NCI-H1048 (cell line): ENCODE measurements at regions not wholly inside any gene's neighbourhood (a gene's known extent, or its start where the extent isn't known, plus 50 kb on each side); places are given as distances from the start of the nearest gene placed in this dataset.

ENCODE experiments used
- DNase-seq: peaks from one replicate; lab custom pipeline; 2025; lab: John Stamatoyannopoulos, UW

GRCh38 chr5:8322484-8322883, 453.5 kb downstream of the MTRR start:
- no peak for DNase-seq

- DNase-seq: no peak
Measured at GRCh38 chr5:8327016-8327415, 458.1 kb downstream of the MTRR start.

- no peak for DNase-seq
Measured at GRCh38 chr5:8329773-8330172, 460.8 kb downstream of the MTRR start.

- no peak for DNase-seq
Measured at GRCh38 chr5:8332666-8333445, 463.9 kb downstream of the MTRR start.

- no peak for DNase-seq
Measured at GRCh38 chr5:8333485-8333884, 464.5 kb downstream of the MTRR start.

- DNase-seq: no peak
Measured at GRCh38 chr5:8333977-8334376, 465.0 kb downstream of the MTRR start.

- no peak for DNase-seq
Measured at GRCh38 chr5:8340261-8340660, 471.3 kb downstream of the MTRR start.

- no peak for DNase-seq
Measured at GRCh38 chr5:8340739-8341344, 471.9 kb downstream of the MTRR start.

GRCh38 chr5:8341406-8341805, 472.5 kb downstream of the MTRR start:
- DNase-seq: no peak

GRCh38 chr5:8347984-8348383, 479.0 kb downstream of the MTRR start:
- DNase-seq: no peak

- DNase-seq: no peak
Measured at GRCh38 chr5:8349855-8350254, 480.9 kb downstream of the MTRR start.

- no peak for DNase-seq
Measured at GRCh38 chr5:8350644-8351339, 481.8 kb downstream of the MTRR start.

- DNase-seq: no peak
Measured at GRCh38 chr5:8355981-8356380, 487.0 kb downstream of the MTRR start.

- DNase-seq: no peak
Measured at GRCh38 chr5:8360012-8360411, 491.1 kb downstream of the MTRR start.

GRCh38 chr5:8362495-8362894, 493.5 kb downstream of the MTRR start:
- DNase-seq: no peak

GRCh38 chr5:8363138-8363537, 494.2 kb downstream of the MTRR start:
- DNase-seq: no peak

GRCh38 chr5:8366266-8366665, 497.3 kb downstream of the MTRR start:
- no peak for DNase-seq

- no peak for DNase-seq
Measured at GRCh38 chr5:8376478-8376877, 507.5 kb downstream of the MTRR start.

GRCh38 chr5:8381972-8382371, 513.0 kb downstream of the MTRR start:
- DNase-seq: no peak

GRCh38 chr5:8382456-8382855, 513.5 kb downstream of the MTRR start:
- no peak for DNase-seq

- no peak for DNase-seq
Measured at GRCh38 chr5:8383616-8384015, 514.7 kb downstream of the MTRR start.

- no peak for DNase-seq
Measured at GRCh38 chr5:8386719-8387288, 517.9 kb downstream of the MTRR start.

- no peak for DNase-seq
Measured at GRCh38 chr5:8391911-8392310, 523.0 kb downstream of the MTRR start.
